Gastroesophageal sphincter (tissue), 4 donors: ENCODE measurements at regions not wholly inside any gene's neighbourhood (a gene's known extent, or its start where the extent isn't known, plus 50 kb on each side); places are given as distances from the start of the nearest gene placed in this dataset.
"Not testable (repeated sequence)": the region's sequence is repeated elsewhere in the genome, so short reads cannot be mapped to it uniquely, and the experiment has no call there.

Experiments
- ATAC-seq: fragments of 150-250 bp; one replicate; pipeline ENCODE4 v1.9.1; 2016; ENCODE audit warnings: mild to moderate bottlenecking, moderate library complexity
- H3K27ac ChIP-seq, 4 donors: fragments of 200-600 bp; sonication (generic) in 3 of 4; 1 replicate in 3 of 4; 2 replicates in 1 of 4; pipeline ENCODE4 v1.5.1; 2016 to 2019
- H3K27me3 ChIP-seq: fragments of 200-600 bp; sonication (generic); one replicate; pipeline ENCODE4 v1.5.1; 2019
- H3K36me3 ChIP-seq, 2 donors: fragments of 200-600 bp; sonication (generic); one replicate each; pipeline ENCODE4 v1.5.1; 2019; ENCODE audit warnings: control low read depth in 1 of 2
- H3K4me1 ChIP-seq, 3 donors: fragments of 200-600 bp; sonication (generic); 1 replicate in 2 of 3; 2 replicates in 1 of 3; pipeline ENCODE4 v1.5.1; 2016 to 2019; ENCODE audit warnings: control low read depth in 2 of 3
- H3K4me3 ChIP-seq, 2 donors: fragments of 200-600 bp; sonication (generic); one replicate each; pipeline ENCODE4 v1.5.1; 2019; ENCODE audit warnings: mild to moderate bottlenecking in 1 of 2, moderate library complexity in 1 of 2
- H3K9me3 ChIP-seq, 3 donors: fragments of 200-600 bp; sonication (generic); one replicate each; pipeline ENCODE4 v1.5.1; 2017 to 2019; ENCODE audit warnings: control low read depth in 2 of 3
- WGBS, 2 donors: methylation state at CpG; one replicate each; pipeline ENCODE4 v1.1.5; 2018; ENCODE audit warnings: low coverage in 1 of 2; 5-methylcytosine and 5-hydroxymethylcytosine counted together

DNA sequence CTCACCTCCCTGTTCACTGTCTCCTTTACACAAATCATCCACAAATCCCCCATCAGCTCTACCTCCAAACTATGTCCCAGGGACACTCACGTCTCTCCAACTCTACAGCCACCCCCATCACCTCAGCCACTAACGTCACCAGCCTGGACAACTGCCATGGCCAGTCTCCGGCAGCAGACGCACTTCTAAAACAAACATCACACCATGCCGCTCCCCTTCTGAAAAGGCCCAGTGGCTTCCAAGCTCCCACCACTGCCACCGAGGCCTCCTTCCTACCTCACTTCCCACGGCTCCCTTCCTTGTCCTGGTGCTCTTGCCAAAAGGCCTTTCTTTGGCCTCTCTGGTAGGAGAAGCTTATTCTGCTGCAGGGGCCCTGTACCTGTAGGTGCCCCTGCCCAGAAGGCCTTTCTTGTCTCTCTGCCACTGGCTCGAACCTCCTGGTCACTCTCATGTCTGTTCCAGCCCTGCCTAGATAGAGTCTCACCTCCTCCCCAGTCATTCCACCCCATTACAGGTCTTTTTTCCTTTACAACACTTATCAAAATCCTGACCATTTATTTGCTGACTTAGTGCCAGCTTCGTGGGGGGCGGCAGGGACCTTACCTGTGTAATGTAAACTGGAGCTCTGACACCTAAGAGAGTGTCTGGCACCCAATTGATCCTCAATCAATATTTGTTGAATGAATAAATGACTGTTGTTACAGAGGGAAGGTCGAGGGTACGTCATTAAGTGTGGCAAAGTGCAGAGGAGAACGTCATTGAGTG, 304.2 kb downstream of the GOLGA6L6 start:
- WGBS, 2 donors, result 59 to 66% methylated on average over 13 of the region's 13 CpGs
- ATAC-seq, H3K9me3 ChIP-seq, H3K4me3 ChIP-seq, H3K4me1 ChIP-seq, H3K27me3 ChIP-seq, H3K27ac ChIP-seq, H3K36me3 ChIP-seq: not testable (repeated sequence)

DNA sequence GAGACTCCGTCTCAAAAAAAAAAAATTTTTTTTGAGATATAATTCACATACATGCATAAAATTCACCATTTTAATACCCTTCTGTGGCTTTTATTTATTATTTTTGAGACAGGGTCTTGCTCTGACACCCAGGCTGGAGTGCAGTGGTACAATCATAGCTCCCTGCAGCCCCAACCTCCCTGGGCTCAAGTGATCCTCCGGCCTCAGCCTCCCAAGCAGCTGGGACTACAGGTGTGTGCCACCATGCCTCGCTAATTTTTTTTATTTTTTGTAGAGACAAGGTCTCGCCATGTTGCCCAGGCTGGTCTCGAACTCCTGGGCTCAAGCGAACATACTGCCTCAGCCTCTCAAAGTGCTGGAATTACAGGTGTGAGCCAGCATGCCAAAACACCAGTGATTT, 305.9 kb downstream of the GOLGA6L6 start:
- H3K27ac ChIP-seq, H3K4me3 ChIP-seq, H3K27me3 ChIP-seq, H3K4me1 ChIP-seq, ATAC-seq, H3K9me3 ChIP-seq, H3K36me3 ChIP-seq: not testable (repeated sequence)
- 60 to 67% methylated on average over 6 of the region's 6 CpGs for WGBS, 2 donors

DNA sequence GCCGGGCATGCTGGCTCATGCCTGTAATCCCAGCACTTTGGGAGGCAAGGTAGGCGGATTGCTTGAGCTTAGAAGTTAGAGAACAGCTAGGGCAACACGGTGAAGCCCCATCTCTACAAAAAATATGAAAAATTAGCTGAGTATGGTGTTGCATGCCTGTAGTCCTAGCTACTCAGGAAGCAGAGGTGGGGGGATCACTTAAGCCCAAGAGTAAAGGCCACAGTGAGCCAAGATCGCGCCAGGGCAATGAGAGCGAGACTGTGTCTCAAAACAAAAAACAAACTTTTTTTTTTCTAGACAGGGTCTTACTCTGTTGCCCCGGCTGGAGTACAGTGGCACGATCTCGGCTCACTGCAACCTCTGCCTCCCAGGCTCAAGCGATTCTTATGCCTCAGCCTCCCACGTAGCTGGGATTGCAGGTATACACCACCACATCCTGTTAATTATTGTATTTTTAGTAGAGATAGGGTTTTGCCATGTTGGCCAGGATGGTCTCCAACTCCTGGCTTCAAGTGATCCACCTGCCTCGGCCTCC, 307.5 kb downstream of the GOLGA6L6 start:
- H3K4me1 ChIP-seq, H3K36me3 ChIP-seq, ATAC-seq, H3K4me3 ChIP-seq, H3K27me3 ChIP-seq, H3K27ac ChIP-seq, H3K9me3 ChIP-seq: not testable (repeated sequence)
- 68% methylated on average over 12 of the region's 12 CpGs for WGBS, 2 donors

DNA sequence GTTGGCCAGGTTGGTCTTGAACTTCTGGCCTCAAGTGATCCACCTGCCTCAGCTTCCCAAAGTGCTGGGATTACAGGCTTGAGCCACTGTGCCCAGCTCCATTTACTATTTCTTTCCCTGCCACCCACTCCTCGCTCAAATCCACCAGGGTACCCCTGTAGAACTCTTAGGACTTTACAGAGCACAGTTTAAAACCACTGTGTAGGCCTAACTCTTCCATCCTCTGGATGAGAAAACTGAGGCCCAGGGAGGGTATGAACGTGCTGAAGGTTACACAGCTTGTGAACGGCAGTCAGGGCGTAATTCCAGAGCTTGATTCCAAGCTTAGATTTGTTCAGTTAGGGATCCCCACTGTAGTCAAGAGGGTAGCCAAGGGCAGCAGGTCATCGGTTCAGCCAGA, 309.1 kb downstream of the GOLGA6L6 start:
- 38 to 71% methylated on average over 5 of the region's 5 CpGs for WGBS, 2 donors
- not testable (repeated sequence) for H3K27ac ChIP-seq, H3K4me1 ChIP-seq, ATAC-seq, H3K27me3 ChIP-seq, H3K36me3 ChIP-seq, H3K9me3 ChIP-seq, H3K4me3 ChIP-seq

DNA sequence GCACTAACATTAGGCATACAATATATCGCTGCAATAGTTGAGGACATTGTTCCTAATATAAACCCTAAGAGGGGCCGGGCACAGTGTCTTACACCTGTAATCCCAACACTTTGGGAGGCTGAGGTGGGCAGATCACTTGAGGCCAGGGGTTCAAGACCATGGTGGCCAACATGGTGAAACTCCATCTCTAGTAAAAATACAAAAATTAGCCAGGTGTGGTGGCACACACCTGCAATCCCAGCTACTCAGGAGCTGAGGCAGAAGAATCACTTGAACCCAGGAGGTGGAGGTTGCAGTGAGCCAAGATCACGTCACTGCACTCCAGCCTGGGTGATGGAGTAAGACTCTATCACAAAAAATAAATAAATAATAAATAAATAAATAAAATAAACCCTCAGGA, 310.9 kb downstream of the GOLGA6L6 start:
- not testable (repeated sequence) for H3K9me3 ChIP-seq, H3K4me3 ChIP-seq, H3K4me1 ChIP-seq, H3K36me3 ChIP-seq, H3K27me3 ChIP-seq, H3K27ac ChIP-seq, ATAC-seq
- 64 to 68% methylated on average over 3 of the region's 3 CpGs for WGBS, 2 donors

DNA sequence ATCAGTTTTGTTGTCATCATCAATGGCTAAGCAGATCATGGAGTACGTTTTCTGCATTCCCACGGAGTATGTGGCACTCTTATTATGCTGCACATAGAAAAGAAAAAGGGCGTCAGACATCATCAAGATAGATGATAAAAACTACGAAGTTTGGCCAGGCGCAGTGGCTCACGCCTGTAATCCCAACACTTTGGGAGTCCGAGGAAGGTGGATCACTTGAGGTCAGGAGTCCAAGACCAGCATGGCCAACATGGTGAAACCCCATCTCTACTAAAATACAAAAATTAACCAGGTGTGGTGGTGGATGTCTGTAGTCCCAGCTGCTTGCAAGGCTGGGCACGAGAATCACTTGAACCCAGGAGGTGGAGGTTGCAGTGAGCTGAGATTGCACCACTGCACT, 312.8 kb downstream of the GOLGA6L6 start:
- not testable (repeated sequence) for H3K9me3 ChIP-seq, ATAC-seq, H3K27ac ChIP-seq, H3K27me3 ChIP-seq, H3K4me3 ChIP-seq, H3K4me1 ChIP-seq, H3K36me3 ChIP-seq
- WGBS, 2 donors, result 76 to 77% methylated on average over 8 of the region's 8 CpGs

DNA sequence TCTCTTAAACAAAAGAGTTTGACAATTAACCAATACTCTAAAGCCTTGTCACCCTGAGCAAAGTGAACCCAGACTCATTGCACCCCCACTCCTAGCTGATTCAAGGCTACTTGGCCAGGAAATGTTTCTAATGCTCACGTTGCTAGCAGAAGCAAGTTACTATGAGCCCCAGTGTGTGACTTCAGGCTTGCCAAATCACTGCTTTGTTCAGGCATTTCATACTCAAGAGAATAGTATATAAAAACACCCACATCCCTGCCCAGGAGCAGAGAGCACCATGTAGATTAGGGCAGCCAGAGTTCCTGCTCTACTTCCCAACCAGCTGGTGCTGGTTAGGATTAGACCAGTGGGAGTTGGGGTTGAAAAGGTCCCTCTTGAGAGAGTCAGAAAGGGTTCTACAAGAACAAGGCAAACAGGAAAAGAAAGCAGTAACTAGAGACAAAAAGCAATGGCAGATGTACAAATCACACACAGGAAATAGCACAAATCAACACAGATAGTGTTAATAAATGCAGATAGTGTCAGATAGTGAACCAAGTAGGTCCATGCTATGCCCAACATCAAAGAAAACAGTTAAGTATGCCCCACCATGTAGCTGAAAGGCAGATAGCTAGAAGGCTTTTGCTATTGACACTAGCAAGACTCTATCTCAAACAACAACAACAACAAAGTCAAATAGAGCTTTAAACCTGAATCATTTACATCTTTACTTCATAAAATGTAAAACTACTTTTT, 314.3 kb downstream of the GOLGA6L6 start:
- not testable (repeated sequence) for H3K4me3 ChIP-seq, H3K4me1 ChIP-seq, H3K27me3 ChIP-seq, ATAC-seq, H3K9me3 ChIP-seq, H3K27ac ChIP-seq, H3K36me3 ChIP-seq
- 38% methylated on average over 1 of the region's 1 CpG; no CpG with 5 or more reads in 1 of the 2 donors for WGBS, 2 donors

DNA sequence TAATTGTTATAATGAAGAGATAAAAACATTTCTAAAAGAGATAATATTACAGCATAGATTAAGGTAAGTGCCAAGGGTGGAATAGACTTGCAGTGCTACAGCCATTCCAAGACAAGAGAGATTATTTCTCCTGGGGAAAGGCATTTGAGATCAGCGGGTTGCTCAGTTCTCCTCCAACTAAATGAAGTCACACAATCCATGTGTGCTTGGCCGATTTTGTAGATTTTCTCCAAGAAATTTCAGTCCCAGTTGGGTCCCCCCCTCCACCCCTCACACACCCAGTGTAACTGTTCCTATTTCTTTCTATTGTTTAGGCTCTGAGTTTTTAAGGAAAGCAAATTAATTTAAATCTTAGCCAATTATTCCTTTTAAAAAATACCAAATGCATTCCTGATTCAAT, 315.1 kb downstream of the GOLGA6L6 start:
- not testable (repeated sequence) for H3K4me1 ChIP-seq, H3K27me3 ChIP-seq, ATAC-seq, H3K27ac ChIP-seq, H3K4me3 ChIP-seq, H3K9me3 ChIP-seq, H3K36me3 ChIP-seq
- 47 to 48% methylated on average over 2 of the region's 2 CpGs for WGBS, 2 donors

DNA sequence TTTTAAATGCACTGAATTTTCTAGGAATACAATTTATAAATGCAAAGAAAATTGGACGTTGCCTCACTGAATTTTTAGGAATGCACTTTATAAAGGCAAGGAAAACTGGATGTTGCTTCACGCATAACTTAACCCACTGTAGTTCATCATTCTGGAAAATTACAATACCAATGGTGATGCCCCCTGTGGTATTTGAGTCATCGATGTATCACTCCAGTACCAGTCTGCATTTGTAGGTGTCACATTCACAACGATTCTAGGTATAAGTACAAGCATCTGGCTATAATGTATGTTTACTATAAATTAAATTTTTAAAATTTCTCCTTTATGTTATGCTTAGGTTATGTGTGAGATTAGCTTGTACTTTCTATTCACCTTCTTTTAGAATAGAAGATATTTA, 320.5 kb downstream of the GOLGA6L6 start:
- H3K27me3 ChIP-seq, H3K36me3 ChIP-seq, H3K4me3 ChIP-seq, H3K4me1 ChIP-seq, H3K9me3 ChIP-seq, H3K27ac ChIP-seq, ATAC-seq: not testable (repeated sequence)
- WGBS, 2 donors, result 55 to 61% methylated on average over 4 of the region's 4 CpGs

DNA sequence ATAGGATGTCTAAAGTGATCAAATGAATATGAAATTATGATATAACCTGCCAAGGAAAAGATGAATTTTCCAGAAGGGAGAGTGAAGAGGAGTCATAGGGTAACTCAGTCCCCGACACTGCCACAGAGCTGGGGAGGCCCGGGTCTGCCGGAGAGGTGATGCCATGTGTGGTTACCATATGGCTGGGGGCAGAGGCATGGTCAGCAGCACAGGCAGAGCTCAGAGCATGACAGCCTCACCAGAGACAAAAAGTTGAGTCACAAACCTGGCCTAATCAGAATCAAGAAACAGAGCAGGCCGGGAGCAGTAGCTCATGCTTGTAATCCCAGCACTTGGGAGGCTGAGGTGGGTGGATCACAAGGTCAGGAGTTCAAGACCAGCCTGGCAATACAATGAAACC, 322.4 kb downstream of the GOLGA6L6 start:
- WGBS, 2 donors, result 77 to 81% methylated on average over 4 of the region's 4 CpGs
- H3K36me3 ChIP-seq, H3K4me3 ChIP-seq, ATAC-seq, H3K4me1 ChIP-seq, H3K27ac ChIP-seq, H3K9me3 ChIP-seq, H3K27me3 ChIP-seq: not testable (repeated sequence)

DNA sequence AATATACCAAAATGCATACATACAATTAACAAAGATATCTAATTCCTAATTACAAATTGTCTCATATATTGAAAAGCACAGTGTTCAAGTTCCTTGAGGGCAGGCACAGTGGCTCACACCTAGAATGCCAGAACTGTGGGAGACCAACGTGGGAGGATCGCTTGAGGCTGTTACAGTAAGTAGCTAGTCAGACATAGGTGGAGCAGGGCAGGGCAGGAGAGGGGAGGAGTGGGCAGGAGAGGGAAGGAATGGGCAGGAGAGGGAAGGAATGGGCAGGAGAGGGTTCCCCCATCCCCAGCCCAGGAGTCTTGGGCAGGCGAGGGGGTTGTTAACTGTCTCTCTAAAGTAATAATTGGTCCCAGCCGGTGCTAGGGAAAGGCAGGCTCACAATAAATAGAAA, 325.9 kb downstream of the GOLGA6L6 start:
- not testable (repeated sequence) for H3K27ac ChIP-seq, H3K4me3 ChIP-seq, H3K27me3 ChIP-seq, ATAC-seq, H3K9me3 ChIP-seq, H3K36me3 ChIP-seq, H3K4me1 ChIP-seq
- WGBS, 2 donors, result 58 to 62% methylated on average over 3 to 4 of the region's 4 CpGs

DNA sequence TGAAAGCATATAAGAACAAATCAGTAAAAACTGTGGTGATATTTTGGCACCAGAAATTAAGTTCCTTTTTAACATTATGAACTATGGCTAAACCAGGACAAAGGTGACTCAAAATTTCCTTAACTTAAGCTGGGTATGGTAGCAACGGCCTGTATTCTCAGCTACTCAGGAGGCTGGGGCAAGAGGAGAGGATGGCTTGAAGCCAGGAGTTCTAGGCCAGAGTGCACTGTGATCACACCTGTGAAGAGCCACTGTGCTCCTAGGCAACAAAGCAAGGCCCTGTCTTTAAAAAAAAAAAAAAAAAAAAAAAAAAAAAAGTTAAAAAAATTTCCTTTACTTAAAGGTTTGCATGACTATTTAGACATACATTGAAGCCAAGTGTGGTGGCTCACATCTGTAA, 327.5 kb downstream of the GOLGA6L6 start:
- H3K9me3 ChIP-seq, H3K4me1 ChIP-seq, H3K36me3 ChIP-seq, H3K27me3 ChIP-seq, H3K27ac ChIP-seq, H3K4me3 ChIP-seq, ATAC-seq: not testable (repeated sequence)
- 43 to 44% methylated on average over 1 of the region's 1 CpG for WGBS, 2 donors

DNA sequence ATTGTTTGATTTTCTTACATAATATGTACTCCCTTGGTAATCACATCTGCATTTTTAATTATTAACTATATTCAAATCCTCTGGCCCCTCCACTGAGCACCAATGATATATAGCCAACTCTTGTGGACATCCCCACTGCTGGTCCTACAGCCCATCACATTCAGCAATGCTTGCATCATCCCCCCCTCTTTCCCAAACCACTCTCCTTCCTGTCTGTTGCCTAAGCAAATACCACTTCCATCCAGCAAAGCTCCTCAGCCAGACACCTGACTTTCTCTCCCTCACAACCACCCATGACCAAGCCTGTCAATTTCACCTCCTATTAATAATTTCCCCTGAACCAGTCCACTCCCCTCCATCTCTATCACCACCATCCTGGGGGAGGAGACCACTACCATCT, 330.1 kb downstream of the GOLGA6L6 start:
- H3K4me3 ChIP-seq, H3K36me3 ChIP-seq, H3K4me1 ChIP-seq, H3K27me3 ChIP-seq, H3K9me3 ChIP-seq, ATAC-seq, H3K27ac ChIP-seq: not testable (repeated sequence)

DNA sequence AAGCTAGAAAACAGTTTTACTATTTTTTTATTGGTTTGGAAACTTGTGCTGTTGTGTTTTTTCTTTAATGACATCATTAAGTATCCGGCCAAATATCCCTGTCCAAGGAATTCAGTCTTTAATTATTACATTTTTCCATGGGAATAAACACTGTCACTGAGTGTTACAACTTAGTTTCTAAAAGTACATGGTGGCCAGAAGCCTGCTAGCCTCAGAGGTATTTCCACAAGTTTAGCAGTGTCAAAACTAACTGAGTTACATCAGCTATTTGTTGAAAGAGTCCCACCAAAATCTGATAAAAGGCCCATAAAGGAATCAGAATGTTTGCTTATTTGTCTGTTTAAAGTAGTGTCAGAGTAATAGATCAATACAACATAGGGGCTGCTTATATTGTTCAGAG, 331.6 kb downstream of the GOLGA6L6 start:
- WGBS, 2 donors, result 44 to 46% methylated on average over 1 of the region's 1 CpG
- ATAC-seq, H3K27me3 ChIP-seq, H3K4me3 ChIP-seq, H3K4me1 ChIP-seq, H3K36me3 ChIP-seq, H3K27ac ChIP-seq, H3K9me3 ChIP-seq: not testable (repeated sequence)
